T1000 (cell line): ENCODE measurements at regions not wholly inside any gene's neighbourhood (a gene's known extent, or its start where the extent isn't known, plus 50 kb on each side); places are given as distances from the start of the nearest gene placed in this dataset.
"Not testable (repeated sequence)": the region's sequence is repeated elsewhere in the genome, so short reads cannot be mapped to it uniquely, and the experiment has no call there.

Experiments
- DNase-seq: peaks from one replicate; lab custom pipeline; 2025; ENCODE audit warnings: mixed read lengths; lab: John Stamatoyannopoulos, UW

DNA sequence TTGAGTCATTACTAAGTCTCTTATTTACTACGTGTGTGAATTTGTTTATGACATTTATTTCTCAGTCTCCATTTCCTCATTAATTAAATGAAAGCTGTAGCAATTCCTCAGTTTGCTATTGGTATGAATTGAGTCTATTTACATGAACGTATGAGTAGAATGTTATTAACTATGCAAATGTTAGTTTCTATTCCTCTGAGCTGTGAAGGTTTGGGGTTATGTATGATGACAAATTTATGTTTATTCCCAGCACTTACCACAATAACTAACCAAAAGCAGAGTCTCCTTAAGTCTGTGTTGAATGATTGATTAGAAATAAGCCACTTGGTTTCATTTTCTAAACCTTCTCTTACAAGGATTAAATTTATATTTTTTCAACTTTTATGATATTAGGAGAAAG is 1340.9 kb downstream of the FSCB start:
- DNase-seq: no peak

DNA sequence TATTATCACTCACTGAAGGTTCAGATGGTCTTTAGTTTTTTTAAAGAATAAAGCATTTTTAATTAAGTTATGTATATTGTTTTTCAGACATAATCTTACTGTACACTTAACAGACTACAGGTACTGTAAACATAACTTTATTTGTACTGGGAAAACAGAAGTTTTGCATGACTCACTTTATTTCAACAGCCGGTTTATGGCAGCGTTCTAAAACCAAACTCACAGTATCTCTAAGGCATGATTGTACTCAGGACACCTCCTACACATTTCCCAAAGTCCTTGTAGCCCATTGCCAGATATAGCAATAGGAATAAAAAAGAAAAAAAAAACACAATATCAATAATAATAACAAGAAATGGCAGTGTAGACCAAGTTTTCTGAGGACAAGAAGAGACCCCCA is 1341.4 kb downstream of the FSCB start:
- no peak for DNase-seq

DNA sequence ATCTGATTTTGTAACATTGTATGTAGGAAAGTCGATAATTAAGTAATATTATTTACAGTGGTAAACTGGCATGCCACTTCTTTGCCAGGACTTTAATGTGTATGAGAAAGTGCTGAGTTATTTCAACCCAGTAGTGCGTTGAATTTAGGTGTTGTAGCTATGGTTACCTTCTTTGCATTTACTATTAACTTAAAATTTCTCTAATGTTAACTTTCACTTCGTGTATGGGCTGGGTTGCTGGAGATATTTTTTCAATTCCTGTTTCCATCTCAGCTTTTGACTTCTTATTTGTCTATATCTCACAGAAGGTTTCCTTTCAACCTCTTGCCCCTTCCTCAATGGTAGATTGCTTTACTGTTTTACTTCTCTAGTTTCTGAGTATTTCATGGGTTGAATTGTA is 1345.6 kb downstream of the FSCB start:
- DNase-seq: no peak

DNA sequence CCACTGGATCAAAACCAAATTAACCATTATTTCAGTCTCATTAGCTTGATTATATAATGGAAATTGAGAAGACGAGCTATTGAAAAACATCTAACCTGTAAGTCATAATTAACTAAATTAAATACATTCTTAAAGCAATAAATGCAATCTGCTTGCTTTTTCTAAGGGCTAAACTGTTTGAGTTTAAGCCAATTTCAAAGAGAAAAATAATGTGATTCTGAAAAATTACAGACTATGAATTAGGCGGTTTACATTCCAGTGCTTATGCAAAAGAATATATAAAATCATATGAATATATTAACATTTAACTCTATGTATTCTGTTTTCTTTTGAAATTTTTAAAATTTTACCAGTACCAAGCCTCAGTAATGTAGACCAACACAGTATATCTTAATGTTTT is 1349.4 kb downstream of the FSCB start:
- DNase-seq: no peak

DNA sequence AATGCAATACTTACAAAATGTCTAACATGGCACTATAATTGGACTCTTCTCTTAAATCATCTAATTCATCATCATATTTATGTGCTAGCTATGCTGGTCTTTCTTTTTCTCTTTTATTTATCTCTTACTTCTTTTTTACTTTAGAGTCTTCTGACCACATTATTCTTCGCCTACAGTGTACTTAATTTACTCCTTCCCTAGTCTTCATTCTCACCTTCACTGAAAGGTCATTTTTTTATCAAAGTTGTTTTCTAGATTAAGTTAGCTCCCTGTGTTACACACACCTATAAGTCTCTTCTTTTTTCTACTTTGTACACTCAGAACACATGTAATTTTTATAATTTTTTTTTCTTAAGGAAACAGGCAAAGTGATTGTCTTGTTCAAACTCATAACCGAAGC is 1351.2 kb downstream of the FSCB start:
- no peak for DNase-seq

DNA sequence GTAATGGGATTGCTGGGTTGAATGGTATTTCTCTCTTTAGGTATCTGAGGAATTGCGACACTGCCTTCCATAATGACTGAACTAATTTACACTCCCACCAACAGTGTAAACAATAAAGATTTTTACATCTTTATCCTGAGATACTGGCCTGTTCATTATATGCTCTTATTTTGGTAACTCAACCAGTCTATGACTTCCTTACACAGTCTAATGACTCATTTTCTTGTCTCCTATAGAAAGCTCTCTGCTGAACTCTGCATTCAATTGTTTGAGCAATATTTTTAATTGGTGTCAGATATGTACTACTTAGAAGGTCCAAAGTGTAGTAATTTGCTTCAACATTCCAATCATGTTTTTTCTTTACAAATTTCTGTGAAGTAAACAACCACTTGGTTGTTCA is 1351.8 kb downstream of the FSCB start:
- no peak for DNase-seq

DNA sequence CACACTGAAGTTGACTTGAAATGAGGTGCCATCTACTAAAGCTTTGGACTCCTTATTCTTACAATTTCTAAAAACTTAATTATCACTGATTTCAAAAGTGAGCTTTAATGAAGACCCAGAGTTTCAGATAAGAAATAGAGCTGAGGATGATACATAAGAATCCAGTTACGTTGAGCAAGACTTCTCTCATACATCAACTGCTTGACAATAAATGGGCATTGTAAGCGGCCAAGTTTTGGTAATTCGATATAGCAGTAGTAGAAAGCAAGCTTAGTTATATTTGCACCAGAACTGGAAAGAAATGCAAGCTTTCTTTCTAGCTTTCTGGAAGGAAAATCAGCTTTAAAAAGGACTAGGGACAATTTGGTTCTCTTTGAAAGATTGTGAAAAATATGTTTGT is 1359.6 kb downstream of the FSCB start:
- no peak for DNase-seq

DNA sequence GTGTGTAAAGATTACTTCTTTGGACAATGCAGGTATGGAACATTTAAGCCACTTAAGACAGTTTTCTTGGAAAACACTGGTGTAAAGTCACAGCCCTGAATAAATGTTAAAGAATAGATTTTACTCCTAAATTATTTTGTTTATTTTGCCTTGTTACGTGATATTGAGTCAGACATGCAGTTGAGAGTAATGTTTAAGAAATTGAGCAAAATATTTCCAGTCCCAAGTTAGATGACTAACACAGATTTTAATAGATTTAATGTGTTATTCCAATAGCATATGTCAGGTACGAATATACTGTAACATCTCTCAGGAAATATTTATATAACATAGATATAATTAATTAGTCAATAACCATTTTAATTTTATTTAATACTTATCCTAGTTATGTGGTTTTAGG is 1361.7 kb downstream of the FSCB start:
- DNase-seq: no peak

DNA sequence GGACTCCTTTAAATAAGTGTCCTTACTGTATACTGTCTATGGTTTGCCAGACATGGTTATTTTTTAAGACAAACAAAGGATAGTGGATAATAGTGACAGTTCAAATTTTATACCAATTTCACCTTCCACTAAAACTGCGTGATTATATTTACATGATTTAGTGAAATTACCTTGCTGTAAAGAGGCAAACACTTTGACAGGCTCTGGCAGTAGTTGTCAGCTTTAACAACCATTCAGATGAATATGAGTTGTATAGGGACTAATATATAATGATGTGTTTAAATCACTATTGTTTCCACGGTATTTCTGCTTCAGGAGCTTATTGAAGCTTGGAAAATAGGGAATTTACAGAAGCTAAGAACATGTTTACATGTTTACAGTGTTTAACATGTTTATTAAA is 1364.0 kb downstream of the FSCB start:
- DNase-seq: no peak

DNA sequence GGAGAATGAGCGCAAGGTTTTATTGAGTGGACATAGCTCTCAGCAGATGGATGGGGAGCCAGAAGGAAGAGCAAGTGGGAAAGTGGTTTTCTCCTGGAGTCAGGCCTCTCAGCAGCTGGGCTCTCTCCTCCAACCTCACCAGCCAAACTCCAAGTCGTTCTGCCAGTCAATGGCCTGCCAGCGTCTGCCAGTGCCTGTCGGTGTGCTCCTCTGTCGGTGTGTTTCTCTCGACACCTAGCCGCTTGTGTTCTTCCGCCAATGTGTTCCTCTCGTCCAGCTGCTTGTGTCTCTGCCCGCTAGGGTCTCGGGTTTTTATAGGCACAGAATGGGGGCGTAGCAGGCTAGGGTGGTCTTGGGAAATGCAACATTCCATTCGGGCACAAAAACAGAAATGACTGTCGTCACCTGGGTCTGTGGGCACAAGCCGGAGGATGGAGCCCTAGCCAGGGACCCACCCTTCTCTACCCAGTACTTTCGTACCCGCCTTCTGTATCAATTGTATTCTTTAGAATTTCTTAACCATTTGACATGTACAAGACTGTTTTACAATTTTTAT is 1365.4 kb downstream of the FSCB start:
- no peak for DNase-seq

DNA sequence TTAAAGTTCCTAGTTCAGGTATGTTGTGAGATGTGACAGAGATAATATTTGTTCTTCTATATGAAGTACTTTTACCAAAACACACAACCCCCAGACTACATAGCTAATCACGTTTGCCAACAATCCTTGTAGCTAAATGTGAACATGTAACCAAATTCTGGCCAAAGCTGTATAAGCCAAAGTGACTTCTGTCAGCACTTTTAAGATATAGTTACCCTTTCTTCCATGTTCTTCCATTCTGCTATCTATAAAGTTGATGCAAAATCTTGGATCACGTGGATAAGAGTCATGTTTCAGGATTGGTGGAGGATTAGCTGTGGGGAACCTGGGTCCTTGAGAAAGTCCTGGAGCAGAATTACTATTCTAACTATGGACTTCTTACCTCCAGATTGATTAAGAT is 1366.6 kb downstream of the FSCB start:
- DNase-seq: no peak

DNA sequence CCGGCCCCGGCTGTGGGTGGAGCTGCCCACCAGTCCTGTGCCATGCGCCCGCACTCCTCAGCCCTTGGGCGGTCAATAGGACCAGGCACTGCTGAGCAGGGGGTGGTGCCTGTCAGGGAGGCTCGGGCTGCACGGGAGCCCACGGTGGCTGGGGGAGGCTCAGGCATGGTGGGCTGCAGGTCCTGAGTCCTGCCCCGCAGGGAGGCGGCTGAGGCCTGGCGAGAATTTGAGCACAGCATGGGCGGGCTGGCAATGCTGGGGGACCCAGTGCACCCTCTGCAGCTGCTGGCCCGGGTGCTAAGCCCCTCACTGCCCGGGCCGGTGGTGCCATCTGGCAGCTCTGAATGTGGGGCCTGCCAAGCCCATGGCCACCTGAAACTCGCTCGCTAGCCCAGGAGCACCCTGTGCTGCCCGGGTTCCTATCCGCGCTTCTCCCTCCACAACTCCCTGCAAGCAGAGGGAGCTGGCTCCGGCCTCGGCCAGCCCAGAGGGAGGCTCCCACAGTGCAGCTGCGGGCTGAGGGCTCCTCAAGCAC is 1371.1 kb downstream of the FSCB start:
- DNase-seq: no peak

DNA sequence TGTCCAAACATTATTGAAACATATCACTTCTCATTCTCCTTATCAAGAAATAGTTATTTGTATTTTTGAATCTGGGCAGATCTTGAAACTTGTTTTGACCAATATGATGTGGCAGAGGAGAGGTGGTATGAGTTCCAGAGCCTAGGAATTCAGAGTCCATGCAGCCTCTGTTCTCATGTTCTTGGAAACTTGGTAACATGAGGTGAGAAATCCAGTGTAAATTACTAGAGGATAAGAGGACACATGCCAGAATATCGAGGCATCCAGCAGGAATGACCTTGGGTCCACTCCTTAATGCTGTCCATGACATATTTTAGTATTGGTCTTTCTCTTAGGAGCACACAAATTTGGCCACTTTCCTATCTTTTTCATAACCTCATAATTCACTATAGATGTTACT is 1374.6 kb downstream of the FSCB start:
- DNase-seq: no peak

DNA sequence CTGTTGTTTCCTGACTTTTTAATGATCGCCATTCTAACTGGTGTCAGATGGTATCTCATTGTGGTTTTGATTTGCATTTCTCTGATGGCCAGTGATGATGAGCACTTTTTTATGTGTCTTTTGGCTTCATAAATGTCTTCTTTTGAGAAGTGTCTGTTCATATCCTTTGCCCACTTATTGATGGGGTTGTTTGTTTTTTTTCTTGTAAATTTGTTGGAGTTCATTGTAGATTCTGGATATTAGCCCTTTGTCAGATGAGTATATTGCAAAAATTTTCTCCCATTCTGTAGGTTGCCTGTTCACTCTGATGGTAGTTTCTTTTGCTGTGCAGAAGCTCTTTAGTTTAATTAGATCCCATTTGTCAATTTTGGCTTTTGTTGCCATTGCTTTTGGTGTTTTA is 1378.7 kb downstream of the FSCB start:
- DNase-seq: not testable (repeated sequence)

DNA sequence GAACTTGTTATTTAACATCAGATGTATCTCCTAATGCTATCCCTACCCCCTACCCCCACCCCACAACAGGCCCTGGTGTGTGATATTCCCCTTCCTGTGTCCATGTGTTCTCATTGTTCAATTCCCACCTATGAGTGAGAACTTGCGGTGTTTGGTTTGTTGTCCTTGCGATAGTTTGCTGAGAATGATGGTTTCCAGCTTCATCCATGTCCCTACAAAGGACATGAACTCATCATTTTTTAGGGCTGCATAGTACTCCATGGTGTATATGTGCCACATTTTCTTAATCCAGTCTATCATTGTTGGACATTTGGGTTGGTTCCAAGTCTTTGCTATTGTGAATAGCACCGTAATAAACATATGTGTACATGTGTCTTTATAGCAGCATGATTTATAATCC is 1379.2 kb downstream of the FSCB start:
- not testable (repeated sequence) for DNase-seq

DNA sequence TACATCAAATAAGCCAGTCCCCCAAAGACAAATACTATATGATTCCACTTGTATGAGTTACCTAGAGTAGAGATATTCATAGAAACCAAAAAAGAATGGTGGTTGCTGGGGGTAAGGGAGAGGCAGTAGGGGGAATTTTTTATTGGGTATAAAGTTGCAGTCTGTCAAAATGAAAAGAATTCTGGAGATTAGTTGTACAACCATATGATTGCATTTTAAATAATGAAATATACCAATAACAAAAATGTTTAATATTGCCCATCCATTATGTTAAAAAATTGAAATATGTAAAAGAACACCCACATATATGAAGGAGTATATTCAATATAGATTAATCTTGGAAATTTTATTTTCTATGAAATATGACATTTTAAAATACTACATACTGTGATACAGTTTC is 1383.5 kb downstream of the FSCB start:
- DNase-seq: no peak

DNA sequence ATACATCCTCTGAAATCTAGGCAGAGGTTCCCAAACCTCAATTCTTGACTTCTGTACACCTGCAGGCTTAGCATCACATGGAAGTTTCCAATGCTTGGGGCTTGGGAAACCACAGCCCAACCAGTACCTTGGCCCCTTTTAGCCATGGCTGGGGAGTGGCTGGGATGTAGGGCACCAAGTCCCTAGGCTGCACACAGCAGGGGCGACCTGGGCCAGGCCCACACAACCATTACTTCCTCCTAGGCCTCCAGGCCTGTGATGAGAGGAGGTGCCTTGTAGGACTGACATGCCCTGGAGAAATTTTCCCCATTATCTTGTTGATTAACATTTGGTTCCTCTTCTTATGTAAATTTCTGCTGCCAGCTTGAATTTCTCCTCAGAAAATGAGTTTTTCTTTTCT is 1387.4 kb downstream of the FSCB start:
- no peak for DNase-seq

DNA sequence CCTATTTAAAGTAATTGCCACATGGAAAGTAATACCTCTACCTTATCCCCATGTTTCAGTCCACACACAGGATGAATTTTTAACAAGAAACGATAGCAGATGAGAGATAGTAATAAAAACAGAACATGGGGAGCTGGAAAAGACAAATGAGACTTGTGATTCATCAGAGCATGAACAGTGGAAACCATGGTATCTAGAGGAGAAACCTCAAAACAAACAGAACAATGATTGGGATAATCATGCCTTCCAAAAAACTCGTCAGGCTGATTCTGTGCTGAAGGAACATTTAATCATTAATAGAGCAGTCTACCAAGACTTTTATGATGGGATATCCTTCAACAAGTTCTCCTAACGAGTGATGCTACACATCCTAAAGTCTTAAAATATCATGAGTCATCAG is 1390.7 kb downstream of the FSCB start:
- DNase-seq: no peak

DNA sequence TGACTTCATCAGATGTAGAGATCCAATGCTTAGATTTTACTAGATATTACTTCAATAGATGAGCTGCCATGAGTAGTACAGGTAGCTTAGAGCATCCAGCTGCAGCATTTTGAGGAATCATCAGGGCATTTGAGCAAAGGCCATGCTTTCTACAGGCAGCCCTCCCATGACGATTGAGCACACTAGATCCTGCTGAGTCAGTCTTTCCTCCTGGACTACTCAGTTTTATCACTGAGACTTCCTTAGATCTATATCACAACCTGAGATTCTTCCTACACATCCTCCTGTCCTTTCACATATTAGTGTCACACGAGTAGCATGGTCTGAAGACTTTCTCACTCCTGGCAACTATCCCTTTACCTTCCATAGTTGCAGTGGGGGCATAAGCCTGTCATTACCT is 1401.8 kb downstream of the FSCB start:
- DNase-seq: no peak

DNA sequence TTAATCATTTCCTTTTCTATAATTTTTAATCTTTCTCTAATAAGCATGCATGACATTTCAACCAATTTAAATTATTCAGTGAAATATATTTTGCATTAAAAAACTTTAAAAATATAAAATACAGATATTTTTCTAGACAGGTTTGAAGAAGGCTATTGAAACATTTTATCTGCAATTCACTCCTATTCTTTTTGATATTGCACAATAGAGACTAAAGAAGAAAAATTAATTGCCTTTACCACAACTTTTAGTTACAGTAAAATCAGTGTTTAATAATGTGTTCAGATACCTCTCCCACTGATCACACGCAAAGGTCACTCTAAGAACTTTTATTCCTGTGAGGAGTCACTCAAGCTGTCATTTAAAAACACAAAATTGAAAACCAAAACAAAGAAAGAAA is 1416.7 kb downstream of the FSCB start:
- DNase-seq: no peak

DNA sequence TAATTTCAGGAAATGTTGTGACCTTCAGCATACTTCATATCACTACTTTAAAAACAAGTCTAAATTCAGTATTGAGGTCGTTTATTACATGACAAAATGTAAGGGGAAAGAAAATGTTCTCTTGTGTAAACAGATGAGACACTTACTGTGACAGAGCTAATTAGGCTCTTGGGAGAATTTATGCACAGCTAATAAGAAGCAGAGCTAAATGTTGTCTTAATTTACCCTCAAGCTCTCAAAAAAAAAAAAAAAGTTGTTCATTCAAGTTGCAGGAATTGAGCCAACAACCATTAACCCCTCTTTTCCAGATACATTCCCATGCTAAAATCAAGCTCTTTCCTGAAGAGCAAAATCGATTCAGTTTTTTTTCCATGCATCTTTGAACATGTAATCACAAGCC is 1419.4 kb downstream of the FSCB start:
- no peak for DNase-seq

DNA sequence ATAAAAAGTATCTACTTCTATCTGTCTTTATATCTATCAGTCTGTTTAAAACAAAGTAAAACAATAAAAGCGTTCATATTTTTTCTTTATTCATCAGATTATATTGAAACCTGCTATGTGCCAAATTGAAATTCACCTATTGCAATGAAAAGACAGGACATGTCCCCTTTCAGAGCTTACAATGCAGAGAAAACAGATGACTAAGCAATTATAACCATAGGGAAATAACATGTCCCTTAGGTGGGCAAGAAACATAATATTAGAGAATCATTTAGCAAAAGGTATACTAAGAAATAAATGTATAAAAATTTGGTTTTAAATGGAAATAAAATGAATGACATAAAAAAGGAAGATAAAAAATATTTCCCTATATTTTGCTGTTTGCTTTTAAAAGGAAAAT is 1421.3 kb downstream of the FSCB start:
- no peak for DNase-seq

DNA sequence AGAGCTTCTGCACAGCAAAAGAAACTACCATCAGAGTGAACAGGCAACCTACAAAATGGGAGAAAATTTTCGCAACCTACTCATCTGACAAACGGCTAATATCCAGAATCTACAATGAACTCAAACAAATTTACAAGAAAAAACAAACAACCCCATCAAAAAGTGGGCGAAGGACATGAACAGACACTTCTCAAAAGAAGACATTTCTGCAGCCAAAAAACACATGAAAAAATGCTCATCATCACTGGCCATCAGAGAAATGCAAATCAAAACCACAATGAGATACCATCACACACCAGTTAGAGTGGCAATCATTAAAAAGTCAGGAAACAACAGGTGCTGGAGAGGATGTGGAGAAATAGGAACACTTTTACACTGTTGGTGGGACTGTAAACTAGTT is 1439.7 kb downstream of the FSCB start:
- DNase-seq: not testable (repeated sequence)

DNA sequence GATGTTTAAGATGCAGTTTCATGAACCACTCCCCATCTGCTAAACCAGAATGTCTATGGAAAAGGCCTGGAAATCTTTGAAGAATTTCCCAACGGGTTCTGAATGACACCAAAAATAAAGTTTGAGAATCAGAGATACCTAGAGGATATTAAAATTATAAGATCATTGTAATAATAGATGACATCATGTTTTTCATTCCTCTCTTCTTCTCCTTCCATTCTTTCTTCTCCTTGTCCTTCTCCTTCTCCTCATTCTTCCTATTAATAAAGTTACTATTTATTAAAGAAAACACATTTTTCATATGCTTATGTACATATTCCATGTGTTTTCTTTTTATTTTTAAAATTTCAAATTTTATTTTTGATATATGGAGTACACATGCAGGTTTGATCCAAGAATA is 1449.4 kb downstream of the LRFN5 start:
- DNase-seq: no peak

DNA sequence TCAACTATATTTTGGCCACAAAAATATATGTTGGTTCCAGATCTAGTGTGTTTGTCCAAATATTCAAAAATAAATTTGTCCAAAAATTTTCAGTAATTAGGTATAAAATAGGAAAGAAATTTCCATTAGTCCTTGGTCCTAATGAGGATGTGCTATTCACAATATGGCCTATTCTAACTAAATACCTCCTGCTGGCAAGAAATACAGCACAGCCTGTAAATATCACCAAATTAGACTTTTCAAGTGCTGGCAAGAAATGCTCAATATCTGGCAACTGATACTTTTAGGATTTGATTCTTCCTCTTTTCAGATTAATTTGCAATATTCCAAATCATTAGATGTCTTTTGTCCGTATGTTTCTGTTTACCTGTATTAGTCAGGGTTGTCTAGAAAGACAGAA is 1446.2 kb downstream of the LRFN5 start:
- DNase-seq: no peak
